ENCODE measurements at regions not wholly inside any gene's neighbourhood (a gene's known extent, or its start where the extent isn't known, plus 50 kb on each side); places are given as distances from the start of the nearest gene placed in this dataset.

DNA sequence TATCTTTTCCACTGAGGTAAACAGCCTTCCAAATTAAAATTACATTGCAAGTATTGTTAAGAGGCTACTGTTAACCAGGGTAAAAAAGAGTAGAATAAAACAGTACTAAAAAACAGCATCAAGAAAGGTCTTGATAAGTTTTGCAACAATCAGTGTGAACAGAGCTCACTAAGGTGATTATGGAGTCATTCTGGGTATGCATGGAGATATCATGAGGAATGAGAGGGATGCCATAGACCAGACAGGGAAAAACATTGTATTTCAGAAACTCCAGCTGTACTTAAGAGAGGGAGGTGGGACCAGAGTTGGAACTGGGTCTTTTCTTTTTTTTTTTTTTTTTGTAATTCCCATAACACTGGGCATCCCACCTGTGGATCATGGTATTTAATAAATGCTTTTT lies 549.6 kb downstream of the INHBA start:
- ATAC-seq (no peak), DNase-seq (no peak)
- no peak overlapping the region for H3K27ac ChIP-seq (ENCODE audit: low read length)
- TF ChIP-seq CTCF (IDR thresholded peaks at IDR 0.05), result no peak
- Mint-ChIP-seq H3K4me3 (no peak overlapping the region), H3K27me3 (ENCODE audit: low read depth in 2 of 2) (no peaks in the 10 kb centered on the region), H3K4me1 (no peaks in the 10 kb centered on the region), H3K27ac (no peak overlapping the region), H3K9me3 (peaks cover 0 to 8% of the 10 kb centered on the region in 2 donors), H3K36me3 (no peaks in the 10 kb centered on the region)
- no peaks in the 10 kb centered on the region for H3K4me1 ChIP-seq (ENCODE audit: control insufficient read depth, insufficient read depth, low read length)
- intact Hi-C loops (cut with micrococcal nuclease), result no loop called here
- no peaks in the 10 kb centered on the region for H3K36me3 ChIP-seq (ENCODE audit: control insufficient read depth, insufficient read depth, low read length)
- no peak overlapping the region for H3K4me3 ChIP-seq (ENCODE audit: low read length)
- no peaks in the 10 kb centered on the region for H3K27me3 ChIP-seq (ENCODE audit: control insufficient read depth, insufficient read depth, low read length)
- peaks cover 3% of the 10 kb centered on the region for H3K9me3 ChIP-seq (ENCODE audit: control insufficient read depth, insufficient read depth, low read length)

DNA sequence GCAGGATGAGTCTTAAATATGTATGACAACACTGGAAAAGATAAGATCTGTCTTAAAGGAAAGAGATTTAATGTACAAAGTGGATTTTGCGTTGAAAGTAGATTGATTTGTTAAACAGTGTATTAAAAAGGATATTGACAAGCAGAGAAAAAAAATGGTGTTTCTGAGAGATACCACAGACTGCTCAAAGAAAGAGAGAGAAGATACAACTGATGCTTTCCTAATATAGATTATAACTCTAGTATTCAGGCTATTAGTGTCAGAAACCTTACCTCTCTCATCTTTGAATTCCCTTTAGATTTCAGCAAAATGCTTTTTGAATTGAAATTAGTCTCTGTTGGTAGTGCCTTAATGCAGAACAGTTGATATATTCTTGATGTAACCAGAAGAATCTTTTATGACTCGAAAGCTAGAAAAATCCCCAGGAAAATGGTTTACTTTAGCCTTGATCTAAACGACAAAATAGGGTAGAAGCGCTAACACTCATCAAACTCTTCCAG lies 550.7 kb downstream of the INHBA start:
- DNase-seq (no peak), ATAC-seq (no peak)
- 89% methylated on average over 4 of the region's 4 CpGs for WGBS (ENCODE audit: insufficient coverage)
- no peak overlapping the region for H3K4me3 Mint-ChIP-seq
- TF ChIP-seq CTCF (IDR thresholded peaks at IDR 0.05), result no peak
- H3K27ac ChIP-seq (ENCODE audit: low read length), result no peak overlapping the region
- peaks cover 0 to 7% of the 10 kb centered on the region in 2 donors for H3K9me3 Mint-ChIP-seq
- H3K36me3 ChIP-seq (ENCODE audit: control insufficient read depth, insufficient read depth, low read length), result no peaks in the 10 kb centered on the region
- H3K27me3 ChIP-seq (ENCODE audit: control insufficient read depth, insufficient read depth, low read length), result no peaks in the 10 kb centered on the region
- H3K9me3 ChIP-seq (ENCODE audit: control insufficient read depth, insufficient read depth, low read length), result no peaks in the 10 kb centered on the region
- no peaks in the 10 kb centered on the region for H3K27me3 Mint-ChIP-seq (ENCODE audit: low read depth in 2 of 2)
- H3K4me1 Mint-ChIP-seq, result no peaks in the 10 kb centered on the region
- H3K36me3 Mint-ChIP-seq, result no peaks in the 10 kb centered on the region
- H3K4me1 ChIP-seq (ENCODE audit: control insufficient read depth, insufficient read depth, low read length), result no peaks in the 10 kb centered on the region
- no peak overlapping the region for H3K4me3 ChIP-seq (ENCODE audit: low read length)
- intact Hi-C loops (cut with micrococcal nuclease), result no loop called here
- H3K27ac Mint-ChIP-seq, result no peak overlapping the region

GRCh38 chr7:41149576-41149975 lies 553.3 kb downstream of the INHBA start:
- intact Hi-C loops (cut with micrococcal nuclease), result no loop called here
- Mint-ChIP-seq H3K27me3 (ENCODE audit: low read depth in 2 of 2) (no peaks in the 10 kb centered on the region), H3K9me3 (peaks cover 3 to 4% of the 10 kb centered on the region in 2 donors), H3K4me3 (no peak overlapping the region), H3K4me1 (no peaks in the 10 kb centered on the region), H3K36me3 (no peaks in the 10 kb centered on the region), H3K27ac (no peak overlapping the region)
- ATAC-seq (no peak), DNase-seq (no peak)
- no peak overlapping the region for H3K27ac ChIP-seq (ENCODE audit: low read length)
- H3K36me3 ChIP-seq (ENCODE audit: control insufficient read depth, insufficient read depth, low read length), result no peaks in the 10 kb centered on the region
- no peaks in the 10 kb centered on the region for H3K9me3 ChIP-seq (ENCODE audit: control insufficient read depth, insufficient read depth, low read length)
- H3K27me3 ChIP-seq (ENCODE audit: control insufficient read depth, insufficient read depth, low read length), result no peaks in the 10 kb centered on the region
- WGBS (ENCODE audit: insufficient coverage), result 89% methylated on average over 16 of the region's 16 CpGs
- no peaks in the 10 kb centered on the region for H3K4me1 ChIP-seq (ENCODE audit: control insufficient read depth, insufficient read depth, low read length)
- TF ChIP-seq CTCF (IDR thresholded peaks at IDR 0.05), result no peak
- H3K4me3 ChIP-seq (ENCODE audit: low read length), result no peak overlapping the region

- Mint-ChIP-seq H3K27ac (no peak overlapping the region), H3K36me3 (no peaks in the 10 kb centered on the region), H3K9me3 (peaks cover 3 to 4% of the 10 kb centered on the region in 2 donors), H3K4me3 (no peak overlapping the region), H3K27me3 (ENCODE audit: low read depth in 2 of 2) (no peaks in the 10 kb centered on the region), H3K4me1 (no peaks in the 10 kb centered on the region)
- Histone ChIP-seq H3K27me3 (ENCODE audit: control insufficient read depth, insufficient read depth, low read length) (no peaks in the 10 kb centered on the region), H3K4me3 (ENCODE audit: low read length) (no peak overlapping the region), H3K27ac (ENCODE audit: low read length) (no peak overlapping the region), H3K4me1 (ENCODE audit: control insufficient read depth, insufficient read depth, low read length) (no peaks in the 10 kb centered on the region), H3K36me3 (ENCODE audit: control insufficient read depth, insufficient read depth, low read length) (no peaks in the 10 kb centered on the region), H3K9me3 (ENCODE audit: control insufficient read depth, insufficient read depth, low read length) (no peaks in the 10 kb centered on the region)
- intact Hi-C loops (cut with micrococcal nuclease), result no loop called here
- no CpG with 5 or more reads among the region's 1 CpG for WGBS (ENCODE audit: insufficient coverage)
- no peak for TF ChIP-seq CTCF (IDR thresholded peaks at IDR 0.05)
- ATAC-seq, result no peak
- no peak for DNase-seq
Observed at GRCh38 chr7:41148521-41148951, 554.4 kb downstream of the INHBA start.

Measured in natural killer cell (primary cell).